ENCODE measurements at regions not wholly inside any gene's neighbourhood (a gene's known extent, or its start where the extent isn't known, plus 50 kb on each side); places are given as distances from the start of the nearest gene placed in this dataset.

- TF ChIP-seq HBP1 (CRISPR knock-in tag; IDR thresholded peaks at IDR 0.05) (no peak), ZHX1 (conservative IDR thresholded peaks at IDR 0.05; ENCODE audit: low read length) (no peak), XRCC4 (IDR thresholded peaks at IDR 0.05; ENCODE audit: extremely low read depth, insufficient read depth, insufficient read length) (no peak), PPARD (CRISPR knock-in tag; IDR thresholded peaks at IDR 0.05) (no peak), POLR2AphosphoS5 (IDR thresholded peaks at IDR 0.05; ENCODE audit: control insufficient read depth, insufficient read depth, low read depth, low read length) (peak; percentile 52; the same call in 1 of the 2 replicates), ZNF23 (CRISPR knock-in tag; IDR thresholded peaks at IDR 0.05) (no peak), ZC3H4 (CRISPR knock-in tag; IDR thresholded peaks at IDR 0.05; ENCODE audit: borderline replicate concordance) (no peak), PHF20 (IDR thresholded peaks at IDR 0.05; ENCODE audit: partially characterized antibody) (no peak), ZBTB11 (CRISPR knock-in tag; IDR thresholded peaks at IDR 0.05) (no peak), ZKSCAN1 (IDR thresholded peaks at IDR 0.05; ENCODE audit: low read depth, low read length) (0 out of 2 replicates have a peak, but pooled peaks have one; percentile 15), TBL1XR1 (IDR thresholded peaks at IDR 0.05; ENCODE audit: low read length in 2 of 2) (no peak), TGIF2 (CRISPR knock-in tag; IDR thresholded peaks at IDR 0.05) (no peak), IRF2 (CRISPR knock-in tag; IDR thresholded peaks at IDR 0.05) (no peak), KLF16 (IDR thresholded peaks at IDR 0.05) (no peak), ZNF778 (CRISPR knock-in tag; IDR thresholded peaks at IDR 0.05) (no peak), FOXK2 (conservative IDR thresholded peaks at IDR 0.05 in 1 of 2, IDR thresholded peaks at IDR 0.05 in 1 of 2; ENCODE audit: low read depth in 2 of 2) (0 out of 4 replicates have a peak, but pooled peaks of 1 of the 2 experiments have one; percentile 28), CREB1 (IDR thresholded peaks at IDR 0.05) (peak; percentile 44), CREB1 (CRISPR knock-in tag; IDR thresholded peaks at IDR 0.05) (no peak; the same call in 1 of the 2 replicates), RNF2 (IDR thresholded peaks at IDR 0.05) (0 out of 2 replicates have a peak, but pooled peaks have one; percentile 19), MYNN (IDR thresholded peaks at IDR 0.05) (no peak), MYNN (CRISPR knock-in tag; IDR thresholded peaks at IDR 0.05) (no peak), MTA3 (IDR thresholded peaks at IDR 0.05; ENCODE audit: borderline replicate concordance) (0 out of 2 replicates have a peak, but pooled peaks have one; percentile 25), ZNF584 (CRISPR knock-in tag; IDR thresholded peaks at IDR 0.05; ENCODE audit: low read depth) (no peak), ZNF217 (CRISPR knock-in tag; IDR thresholded peaks at IDR 0.05) (no peak)
Observed at GRCh38 chr6:3939964-3940363, 90.8 kb downstream of the FAM50B start (continued).
